Activated T-cell treated with anti-CD3 and anti-CD28 coated beads, Interleukin-2, amount 50 U/mL, for 48 hours (primary cell): ENCODE measurements at regions not wholly inside any gene's neighbourhood (a gene's known extent, or its start where the extent isn't known, plus 50 kb on each side); places are given as distances from the start of the nearest gene placed in this dataset.

Experiments
- DNase-seq, 2 experiments: peaks; one replicate each; pipeline ENCODE4 v3.0.0-alpha.2; 2020

DNA sequence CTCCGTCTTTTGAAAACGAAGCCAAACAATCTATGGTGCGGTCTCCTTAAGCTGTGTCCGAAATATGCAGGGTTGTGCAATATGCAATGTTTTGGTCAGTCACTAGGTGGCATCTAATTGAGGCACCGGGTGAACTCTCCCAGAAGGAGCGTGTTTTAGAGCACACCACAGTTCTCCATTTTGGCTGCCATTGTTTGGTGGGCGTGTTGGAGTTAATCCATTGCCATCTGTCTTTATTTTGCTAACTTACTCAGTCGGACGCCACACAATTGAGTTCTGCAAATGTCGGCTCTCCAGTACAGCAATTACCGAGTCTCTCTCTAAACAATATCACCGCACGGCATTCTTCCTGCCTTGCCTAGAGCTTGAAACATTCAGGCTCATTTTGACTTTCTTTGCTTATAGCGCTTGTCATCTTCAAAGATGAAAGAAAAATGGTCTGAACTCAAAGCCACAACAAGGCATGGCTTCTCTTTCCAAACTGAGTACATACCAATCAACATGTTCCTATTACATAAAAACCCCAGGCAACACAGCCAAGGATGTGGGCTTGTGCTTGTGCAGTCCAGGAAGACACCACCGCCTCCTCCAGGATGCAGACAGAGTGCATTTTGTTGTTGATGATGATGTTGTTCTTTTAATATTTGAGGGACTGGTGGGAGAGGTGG lies 182.0 kb upstream of the SERP2 start:
- peak; percentile 38 to 47 for DNase-seq

DNA sequence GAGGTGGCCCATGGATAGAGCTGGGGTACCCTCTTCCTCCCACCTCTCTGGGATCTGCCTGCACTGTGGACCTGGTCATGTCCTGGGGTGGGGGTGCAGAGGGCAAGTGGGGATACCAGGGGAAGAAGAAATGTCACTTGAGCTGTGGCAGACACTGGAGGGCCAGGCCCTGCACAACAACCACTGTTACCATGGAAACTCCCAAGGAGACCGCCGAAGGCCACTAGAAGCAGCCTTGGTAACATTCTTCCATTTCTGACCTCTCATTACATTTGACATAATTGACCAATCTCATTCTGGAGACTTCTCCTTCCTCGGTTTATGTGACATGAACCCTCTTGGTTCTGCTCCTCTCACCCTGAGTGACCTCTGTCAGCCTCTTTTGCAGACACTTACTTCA lies 179.9 kb upstream of the SERP2 start:
- DNase-seq, result no peak

DNA sequence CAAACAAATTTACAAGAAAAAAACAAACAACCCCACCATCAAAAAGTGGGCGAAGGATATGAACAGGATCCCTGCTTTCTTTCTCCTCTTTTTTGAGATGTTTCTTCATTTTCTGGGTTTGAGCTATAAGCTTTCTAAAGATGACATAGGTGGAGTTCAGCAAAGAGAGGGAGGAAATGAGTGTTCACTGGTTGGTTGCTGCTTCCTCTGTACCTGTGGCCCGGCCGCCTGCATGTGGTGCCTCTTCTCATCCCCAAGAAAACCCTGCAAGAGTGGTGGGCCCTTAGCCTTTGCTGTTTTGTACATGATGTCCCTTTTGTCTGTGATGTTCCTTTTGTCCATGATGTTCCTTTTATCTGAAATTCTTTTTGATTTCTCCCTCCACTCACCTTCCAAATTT lies 178.4 kb upstream of the SERP2 start:
- DNase-seq, result no peak

DNA sequence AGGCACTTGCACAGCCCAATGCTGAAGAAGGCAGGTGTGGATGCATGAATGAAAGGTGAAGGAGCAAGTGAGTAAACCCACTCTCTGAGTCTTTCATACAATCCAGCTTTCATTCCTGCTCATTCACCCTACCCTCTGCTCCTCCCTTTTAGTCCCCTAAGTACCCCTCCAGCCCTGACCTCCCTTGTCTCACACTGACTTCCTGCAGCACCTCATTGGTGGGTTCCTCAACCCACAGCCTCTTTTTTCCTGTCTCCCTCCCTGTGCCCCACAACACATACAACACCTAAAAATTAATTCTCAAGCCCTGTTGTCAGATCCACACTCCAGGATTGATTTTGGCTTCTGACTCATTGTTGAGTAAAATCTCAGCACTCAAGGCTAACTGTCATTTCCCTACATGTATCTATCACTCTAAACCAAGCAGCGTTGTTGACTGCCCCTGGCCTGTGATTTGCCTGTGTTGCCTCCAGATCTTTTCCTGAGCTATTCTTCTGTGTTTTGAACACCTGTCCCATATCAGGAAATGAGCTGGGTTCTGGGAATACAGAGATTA lies 177.3 kb upstream of the SERP2 start:
- peak; percentile 37 to 39 for DNase-seq

DNA sequence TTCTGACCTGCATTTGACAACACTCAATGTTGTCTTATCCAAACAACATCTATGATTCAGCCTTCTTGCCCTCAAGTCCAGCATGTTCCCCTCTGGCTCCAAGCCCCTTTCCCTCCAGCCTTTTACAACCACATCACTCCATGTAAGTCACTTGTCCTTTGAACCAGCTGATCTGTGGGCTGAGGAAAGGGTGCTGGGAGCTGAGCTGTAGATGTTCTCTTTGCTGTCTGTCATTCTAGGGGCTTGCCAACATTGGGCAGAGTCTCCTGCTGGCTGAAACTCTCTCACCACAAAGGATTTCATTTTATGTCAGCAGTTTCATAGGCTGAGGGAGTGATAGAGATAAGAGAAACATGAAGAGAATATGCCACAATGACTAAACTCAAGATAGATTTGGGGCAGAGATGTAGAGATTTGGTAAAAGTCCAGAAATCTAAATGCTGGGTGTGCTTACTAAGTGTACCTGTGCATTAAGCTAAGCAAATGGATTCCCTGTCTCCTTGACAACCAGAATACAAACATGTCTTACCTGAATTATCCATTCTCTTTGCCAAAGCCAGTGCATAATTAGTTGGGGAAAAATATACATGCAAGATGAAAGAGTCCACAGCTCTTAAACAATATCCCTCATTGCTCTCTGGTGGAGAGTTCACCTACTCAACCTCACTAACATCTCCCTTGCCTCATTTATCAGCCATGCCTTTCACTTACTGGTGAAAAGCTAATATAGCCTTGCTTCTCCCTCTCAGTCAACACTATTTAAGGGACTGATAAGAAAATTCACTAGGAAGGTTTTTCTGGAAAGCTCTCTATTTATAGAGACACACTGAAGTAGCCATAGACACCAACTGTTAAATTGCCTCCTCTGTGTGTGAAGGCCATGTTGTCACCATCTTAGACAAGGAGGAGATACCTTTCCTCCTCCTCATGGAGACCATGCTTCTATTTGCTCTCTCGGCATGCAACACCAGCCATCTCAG lies 175.5 kb upstream of the SERP2 start:
- DNase-seq, result peak; percentile 57 to 61

DNA sequence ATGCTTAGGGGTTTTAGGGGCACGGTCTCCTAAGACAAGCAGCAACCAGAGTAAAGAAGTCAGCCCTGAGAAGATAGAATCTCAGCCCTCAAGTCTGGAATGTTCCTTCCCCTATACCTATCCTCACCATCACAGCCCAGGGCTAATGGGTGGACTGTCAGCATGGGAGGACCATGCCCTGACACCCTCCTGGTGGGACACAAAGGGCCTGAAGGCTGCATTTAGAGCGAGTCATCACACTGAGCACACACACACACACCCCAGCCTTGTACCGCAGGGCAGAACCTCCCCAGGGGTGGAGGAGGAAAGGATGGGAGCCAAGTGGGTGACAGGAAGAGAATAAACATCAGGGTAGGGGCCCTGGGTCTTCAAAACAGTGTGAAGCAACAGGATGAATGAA lies 174.8 kb upstream of the SERP2 start:
- no peak for DNase-seq

DNA sequence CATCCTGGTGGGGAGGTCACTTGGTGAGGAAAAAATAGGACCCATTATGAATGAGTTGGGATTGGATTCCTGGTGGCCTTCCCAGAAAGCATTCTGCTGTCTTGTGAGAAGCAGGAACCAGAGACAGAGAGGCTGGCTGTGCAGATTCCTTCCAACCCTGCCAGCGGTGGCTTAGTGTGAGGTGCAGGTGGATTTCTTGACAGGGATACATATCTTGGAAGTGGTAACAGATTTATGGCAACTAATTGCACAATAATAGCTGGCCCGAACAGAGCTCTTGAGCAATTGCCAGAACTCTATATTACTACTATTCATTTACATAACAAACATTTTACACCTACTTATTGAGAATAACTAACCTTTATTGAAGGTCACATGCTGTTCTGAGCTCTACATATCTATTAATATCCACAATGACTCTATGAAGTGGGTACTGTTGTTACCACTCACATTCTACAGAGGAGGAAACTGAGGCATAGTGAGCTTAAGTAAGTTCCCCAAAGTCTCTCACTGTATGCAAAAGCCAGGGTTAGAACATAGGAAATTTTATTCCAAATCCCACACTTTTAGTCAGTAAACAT lies 173.9 kb upstream of the SERP2 start:
- no peak for DNase-seq

- no peak for DNase-seq
Observed at GRCh38 chr13:44206434-44206833, 167.2 kb upstream of the SERP2 start.

- no peak for DNase-seq
Observed at GRCh38 chr13:44207476-44207875, 166.1 kb upstream of the SERP2 start.

DNA sequence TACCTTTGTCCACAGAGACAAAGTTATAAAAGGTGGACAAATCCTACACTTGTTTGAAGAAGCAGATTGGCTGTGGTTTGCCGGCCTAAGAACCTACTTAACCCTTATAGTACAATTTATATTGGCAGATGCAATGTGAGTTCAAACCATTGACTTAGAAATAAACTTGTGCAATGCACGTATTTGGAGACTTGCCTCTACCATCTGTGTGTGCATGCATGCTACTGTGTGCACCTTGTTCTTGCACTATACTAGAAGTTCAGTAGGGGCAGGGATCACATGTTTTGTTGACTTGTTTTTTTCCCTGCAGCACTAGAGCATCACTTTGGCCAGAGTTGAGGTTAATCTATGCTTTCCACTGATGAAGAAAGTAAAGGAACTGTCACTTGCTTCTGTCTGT lies 163.1 kb upstream of the SERP2 start:
- DNase-seq, result no peak

DNA sequence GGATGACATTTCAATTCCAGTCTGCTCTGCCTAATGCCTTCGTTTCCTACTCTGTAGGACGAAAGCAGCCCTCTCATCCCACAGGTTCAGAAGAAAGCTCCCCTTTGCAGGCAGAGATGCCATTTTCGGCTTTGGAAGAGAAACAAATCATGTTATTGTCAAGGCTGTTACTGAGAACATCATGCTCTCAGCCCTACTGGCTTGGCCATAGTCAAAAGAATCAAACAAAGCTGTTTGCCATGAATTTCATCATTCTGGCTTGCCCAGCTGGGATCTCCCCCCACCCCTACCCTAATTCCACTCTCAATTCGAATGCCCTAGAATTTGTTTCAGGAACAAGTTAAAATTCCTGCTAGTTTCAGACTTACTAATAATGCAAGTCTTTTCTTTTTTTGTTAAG lies 162.3 kb upstream of the SERP2 start:
- DNase-seq, result no peak

DNA sequence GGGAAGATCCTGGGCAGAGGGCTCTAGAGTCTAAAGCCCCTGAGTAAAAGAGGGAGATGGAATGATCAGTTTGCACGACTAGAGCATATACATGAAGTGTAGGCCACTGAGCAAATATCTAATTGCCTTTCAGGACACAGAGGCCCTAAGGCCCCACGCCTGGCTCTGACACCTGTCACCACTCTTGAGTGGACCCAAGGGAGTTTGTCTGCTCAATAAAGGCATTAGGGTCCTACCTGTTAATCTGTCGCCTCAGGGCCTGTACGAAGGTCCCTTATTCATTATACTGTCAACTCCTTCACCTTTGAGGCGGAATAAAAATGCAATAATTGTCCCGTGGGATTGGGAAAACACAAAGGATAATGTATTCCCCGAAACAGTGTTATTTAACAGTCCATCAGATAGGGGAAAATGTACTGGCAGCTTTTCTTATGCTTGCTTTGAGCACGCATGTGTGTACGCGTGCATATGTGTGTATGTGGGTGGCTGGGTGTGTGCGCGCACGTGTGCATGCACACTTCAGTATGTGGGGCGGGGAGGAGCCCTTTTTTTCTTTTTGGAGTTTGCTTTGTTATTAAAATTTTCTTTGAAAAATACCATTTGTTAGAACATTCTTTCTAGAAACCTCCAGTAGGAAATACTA lies 161.8 kb upstream of the SERP2 start:
- no peak for DNase-seq

DNA sequence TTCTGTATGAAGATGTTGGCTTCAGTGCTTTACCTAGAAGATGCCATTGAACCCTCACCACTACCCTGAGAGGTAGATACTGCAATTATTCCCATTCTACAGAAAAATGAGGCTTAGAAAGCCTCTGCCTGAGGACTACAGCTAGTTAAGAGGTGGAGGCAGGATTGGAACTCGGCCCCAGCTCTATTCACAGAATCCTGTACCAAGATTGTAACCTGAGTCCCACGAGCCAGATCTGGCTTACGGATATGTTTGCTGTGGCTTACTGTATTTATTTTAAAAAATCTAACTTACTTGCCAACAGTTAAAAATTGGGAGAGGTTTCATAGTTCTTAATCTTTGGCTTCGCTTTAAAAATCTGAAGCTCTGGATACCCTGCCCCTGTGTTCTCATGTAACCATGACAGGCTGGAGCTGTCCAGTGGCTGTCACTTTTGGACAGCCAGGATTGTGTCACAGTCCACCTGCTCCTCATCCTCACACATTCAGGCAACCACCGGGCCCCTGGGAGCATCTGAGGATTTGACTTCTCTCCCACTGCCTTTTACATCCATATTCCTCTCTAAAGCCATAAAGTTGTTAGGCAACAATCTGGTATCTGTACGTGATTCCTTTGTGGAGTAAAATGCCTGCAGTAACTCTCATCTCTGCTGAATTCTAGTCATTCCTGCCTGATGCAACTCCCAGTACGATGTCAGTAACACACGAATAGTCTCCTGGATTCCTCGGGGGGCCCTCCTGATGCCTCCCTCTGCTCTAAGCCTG lies 160.8 kb upstream of the SERP2 start:
- DNase-seq, result no peak

GRCh38 chr13:44218501-44219240 lies 155.0 kb upstream of the SERP2 start:
- DNase-seq, result no peak

DNA sequence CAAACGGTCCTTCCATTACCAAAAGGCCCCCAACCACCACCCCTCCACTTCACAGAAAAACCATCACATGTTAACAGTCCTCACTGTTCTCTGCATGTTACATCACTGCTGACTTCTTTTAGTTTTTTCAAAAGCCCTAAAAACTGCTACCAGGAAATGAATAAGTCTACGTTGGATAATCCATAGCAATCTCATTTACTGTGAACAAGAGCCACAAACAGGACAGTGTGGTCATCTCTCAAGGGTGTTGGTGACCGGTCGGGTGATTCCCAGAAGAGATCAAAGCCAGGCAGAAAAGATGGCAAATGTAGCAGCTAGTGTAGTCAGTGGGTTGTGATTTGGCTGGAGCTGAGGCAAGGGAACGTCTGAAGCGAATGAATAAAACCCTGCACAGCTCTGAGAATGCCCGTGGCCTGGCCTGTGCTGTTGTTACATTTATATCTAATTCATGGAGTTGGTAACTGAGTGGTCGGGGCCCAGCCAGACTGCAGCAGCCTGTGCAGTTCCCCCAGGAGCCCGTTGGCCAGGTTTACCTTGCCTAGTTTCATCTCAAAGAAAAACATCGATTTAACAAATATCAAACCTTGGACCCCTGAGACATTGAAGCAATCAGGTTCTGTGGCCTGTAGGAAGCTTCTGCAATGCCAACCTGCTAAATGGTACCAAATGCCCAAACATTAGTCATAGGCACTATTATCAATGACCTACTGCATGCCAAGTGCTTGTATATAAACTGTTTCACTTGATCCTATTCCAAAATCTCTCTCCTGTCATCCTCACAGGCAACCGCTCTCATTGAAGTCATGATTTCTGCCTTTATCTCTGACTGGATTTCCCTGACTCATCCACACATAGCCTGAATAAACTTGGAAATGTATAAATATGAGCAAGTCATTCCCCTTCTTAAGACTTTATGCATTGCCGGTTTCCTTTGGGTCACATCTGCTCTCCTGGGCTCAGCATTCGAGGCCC lies 153.8 kb upstream of the SERP2 start:
- no peak for DNase-seq

- DNase-seq, result no peak
Observed at GRCh38 chr13:44220948-44221347, 152.7 kb upstream of the SERP2 start.

DNA sequence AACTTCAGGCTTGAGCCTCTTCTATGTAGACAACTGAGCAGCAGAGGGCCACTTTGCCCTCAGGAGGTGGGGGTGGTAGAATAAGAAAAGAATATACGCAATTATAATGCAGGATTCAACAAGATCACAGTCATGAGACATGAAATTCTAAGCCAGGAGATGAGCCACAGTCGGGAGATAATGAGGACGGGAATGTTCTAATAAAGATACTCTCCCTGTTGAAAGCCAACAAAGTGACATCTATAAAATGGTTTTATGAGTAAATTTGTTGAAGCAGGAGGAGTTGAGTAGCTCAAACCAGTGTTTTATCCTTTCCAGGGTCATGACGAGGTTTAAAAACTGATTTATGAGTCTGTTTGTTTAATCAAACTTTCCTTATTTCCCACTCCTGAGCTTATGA lies 152.0 kb upstream of the SERP2 start:
- DNase-seq, result no peak

DNA sequence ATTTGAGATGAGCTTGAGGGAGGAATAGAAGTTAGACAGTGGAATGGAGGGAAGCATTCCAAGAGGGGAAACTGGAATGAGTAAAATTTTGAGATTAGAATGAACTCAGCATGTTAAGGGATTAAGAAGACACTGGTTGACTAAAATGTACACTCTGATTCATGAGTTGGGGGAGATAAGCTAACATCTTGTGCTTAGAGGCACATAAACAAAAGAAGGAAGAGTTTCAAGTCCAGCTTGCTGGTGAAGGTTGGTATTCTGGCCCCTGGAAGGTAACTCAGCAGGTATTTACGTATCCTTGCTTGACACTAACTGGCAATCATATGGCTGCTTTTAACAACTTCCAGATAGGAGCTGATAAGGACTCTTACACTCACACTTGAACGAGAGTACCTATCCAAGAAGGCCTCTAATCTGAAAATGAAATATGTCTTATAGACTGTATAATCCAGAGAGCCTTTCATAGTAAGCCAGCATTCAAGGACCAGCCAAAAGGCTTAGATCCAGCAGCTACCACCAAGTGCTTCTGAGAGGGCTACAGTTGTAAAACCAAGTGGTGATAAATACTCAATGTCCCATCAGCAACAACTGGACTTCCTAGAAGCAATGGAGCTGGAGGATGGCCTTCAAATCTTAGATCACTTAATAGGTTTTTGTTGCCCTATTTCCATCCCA lies 149.7 kb upstream of the SERP2 start:
- no peak for DNase-seq

- no peak for DNase-seq
Observed at GRCh38 chr13:44224450-44225149, 149.0 kb upstream of the SERP2 start.
